Caki2 (cell line): ENCODE measurements at regions not wholly inside any gene's neighbourhood (a gene's known extent, or its start where the extent isn't known, plus 50 kb on each side); places are given as distances from the start of the nearest gene placed in this dataset.
A peak's percentile ranks its signal among the peaks of the same experiment; 100 is the strongest.

Experiments
- DNase-seq: peaks from one replicate; pipeline ENCODE4 v3.0.0-alpha.2; 2015; ENCODE audit warnings: low read depth
- in situ Hi-C: cut with HindIII; loops from 2 replicates; pipeline ENCODE4 v1.10.0; 2016; ENCODE audit warnings: low sequenced_read_pairs, low pct_unique_long_range_greater_than_20kb, mixed read lengths

DNA sequence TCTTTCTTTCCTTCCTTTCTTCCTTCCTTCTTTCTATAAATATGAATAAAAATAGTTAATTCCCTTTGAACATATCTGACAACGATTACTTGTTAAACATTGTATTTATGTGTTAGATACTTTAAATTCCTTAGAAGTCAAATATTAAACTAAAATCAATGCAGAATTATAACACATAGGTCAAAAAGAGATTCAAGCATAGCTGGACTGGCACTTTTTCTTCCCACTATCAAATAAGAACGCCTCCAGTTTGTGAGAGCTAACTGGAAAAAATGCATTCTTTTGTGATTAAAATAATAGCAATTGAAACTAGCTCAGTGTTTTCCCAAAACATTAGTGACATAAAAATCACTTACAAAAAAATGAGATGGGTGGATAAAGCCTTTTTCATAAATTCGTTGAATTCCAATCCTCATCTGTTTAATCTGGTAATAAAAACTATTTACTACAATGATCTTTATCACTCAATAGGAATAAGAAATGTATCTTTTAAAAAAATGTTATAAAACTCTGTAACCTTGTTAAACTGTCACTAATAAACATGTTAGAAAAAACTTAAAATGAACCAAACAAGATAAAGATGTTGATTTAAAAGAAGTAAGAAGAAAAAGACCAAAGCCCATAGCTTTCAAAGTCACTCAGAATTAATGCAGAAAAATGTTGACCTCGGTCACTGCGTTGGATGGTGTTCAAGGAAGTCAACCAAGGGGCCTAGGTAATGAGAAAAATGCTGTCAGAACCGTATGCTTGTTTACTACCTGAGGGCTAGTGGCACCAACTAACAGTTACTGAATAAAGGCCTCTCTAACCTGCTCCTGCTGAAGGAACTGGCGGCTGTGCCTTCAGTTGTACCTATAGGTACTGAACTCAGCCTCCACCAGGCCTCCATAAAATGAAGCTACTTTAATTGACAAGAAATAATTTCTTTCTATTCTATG is 1039.5 kb upstream of the SLC10A2 start:
- peak; percentile 76 for DNase-seq
- in situ Hi-C loops, result no loop called here

DNA sequence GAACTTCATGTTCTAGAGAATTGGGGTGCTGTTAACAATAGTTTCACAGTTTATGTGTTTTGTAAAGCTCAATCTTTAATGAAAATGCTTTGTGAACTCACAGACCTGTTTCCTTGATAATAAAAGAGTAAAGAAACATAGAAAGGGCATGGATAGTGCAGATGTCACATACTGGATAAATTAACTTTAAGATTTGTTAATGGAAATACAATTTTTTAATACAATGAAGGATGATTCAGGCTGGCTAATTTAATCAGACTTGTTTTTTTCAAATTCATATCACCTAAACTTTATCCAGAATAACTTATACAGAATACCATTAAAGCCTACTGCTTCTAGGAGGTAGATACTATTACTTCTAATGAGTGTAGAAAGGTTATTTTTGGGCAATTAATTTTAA is 1033.5 kb upstream of the SLC10A2 start:
- DNase-seq, result no peak
- in situ Hi-C loops, result no loop called here

DNA sequence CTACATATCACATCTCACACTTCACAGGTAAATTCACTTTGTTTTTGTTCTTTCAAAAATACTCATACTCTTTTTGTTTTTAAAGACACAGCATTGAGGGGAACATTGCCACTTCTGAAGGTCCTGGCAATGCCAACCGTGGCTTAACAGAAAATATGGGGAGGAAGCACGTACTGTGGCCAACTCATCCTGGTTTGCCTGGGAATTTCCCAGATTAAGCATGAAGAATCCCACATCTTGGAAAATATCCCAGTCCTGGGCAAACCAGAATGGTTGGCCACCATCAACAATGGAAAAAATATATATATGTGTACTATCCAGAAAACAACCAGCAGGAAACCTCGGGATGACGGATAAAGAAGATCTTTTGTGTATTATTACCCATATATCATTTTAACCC is 1032.2 kb upstream of the SLC10A2 start:
- in situ Hi-C loops, result no loop called here
- no peak for DNase-seq

DNA sequence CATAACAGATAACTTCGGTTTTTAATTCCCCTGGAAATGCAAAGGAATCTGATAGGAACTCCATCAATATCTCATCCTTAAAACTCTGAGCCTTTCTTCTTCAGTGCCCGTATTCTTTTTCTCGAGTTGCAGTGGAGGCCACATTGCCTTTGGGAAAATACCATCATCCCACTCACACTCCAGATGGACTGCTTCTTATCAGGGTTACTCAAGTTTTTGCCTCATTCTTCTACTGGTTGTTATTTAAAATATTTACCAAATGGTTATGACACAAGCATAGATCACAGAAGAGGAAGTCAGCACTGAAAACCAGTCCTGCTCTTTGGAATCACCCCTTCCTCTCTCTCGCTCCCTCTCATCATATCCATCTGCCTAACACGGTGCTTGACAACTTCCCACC is 1020.5 kb upstream of the SLC10A2 start:
- no peak for DNase-seq
- in situ Hi-C loops, result no loop called here

DNA sequence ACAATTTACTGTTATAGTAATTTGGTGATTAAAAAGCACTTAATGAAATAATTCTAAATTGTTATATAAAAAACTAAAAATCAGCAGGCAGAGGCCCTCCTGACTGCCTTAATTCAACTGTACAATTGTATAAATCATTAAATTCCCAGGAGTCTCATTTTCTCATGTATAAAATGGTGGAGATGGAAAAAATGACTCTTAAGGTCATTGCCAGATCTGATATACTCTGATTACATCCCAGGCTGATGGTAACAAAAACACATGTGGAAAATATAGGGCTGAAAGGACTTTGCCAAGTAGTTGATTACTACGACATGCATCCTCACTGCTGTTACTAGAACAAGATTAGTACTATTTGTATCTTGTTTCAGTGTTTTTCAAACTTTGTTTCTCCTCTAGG is 1020.0 kb upstream of the SLC10A2 start:
- DNase-seq, result no peak
- in situ Hi-C loops, result no loop called here

DNA sequence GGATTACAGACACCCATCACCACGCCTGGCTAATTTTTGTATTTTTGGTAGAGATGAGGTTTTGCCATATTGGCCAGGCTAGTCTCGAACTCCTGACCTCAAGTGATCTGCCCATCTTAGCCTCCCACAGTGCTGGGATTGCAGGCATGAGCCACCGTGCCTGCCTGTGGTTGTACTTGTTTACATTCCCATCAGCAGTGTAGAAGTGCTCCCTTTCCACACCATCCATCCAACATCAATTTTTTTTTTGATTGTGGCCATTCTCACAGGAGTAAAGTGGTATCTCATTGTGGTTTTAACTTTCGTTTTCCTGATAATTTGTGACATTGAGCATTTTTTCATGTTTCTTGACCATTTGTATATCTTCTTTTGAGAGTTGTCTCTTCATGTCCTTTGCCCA is 1019.4 kb upstream of the SLC10A2 start:
- no peak for DNase-seq
- in situ Hi-C loops, result no loop called here

DNA sequence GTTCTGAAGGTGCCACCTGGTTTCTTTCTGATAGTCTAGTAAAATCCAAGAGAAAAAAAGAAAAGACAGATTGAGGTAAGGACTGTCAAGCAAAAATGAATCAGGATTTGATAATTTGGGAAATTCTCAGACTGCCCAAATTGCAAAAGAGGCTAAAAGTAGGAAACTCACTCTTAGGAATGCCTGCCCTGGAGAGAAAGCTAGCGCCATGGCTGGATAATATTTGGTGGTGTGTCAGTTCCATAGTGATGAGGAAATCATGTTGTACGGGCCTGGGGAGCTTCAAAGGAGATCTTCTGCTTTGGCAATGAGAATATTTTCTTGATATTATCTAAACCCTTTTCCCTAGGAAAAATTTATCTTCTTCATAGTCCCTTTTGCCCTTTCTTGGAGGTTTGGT is 1008.1 kb upstream of the SLC10A2 start:
- no peak for DNase-seq
- in situ Hi-C loops, result no loop called here

DNA sequence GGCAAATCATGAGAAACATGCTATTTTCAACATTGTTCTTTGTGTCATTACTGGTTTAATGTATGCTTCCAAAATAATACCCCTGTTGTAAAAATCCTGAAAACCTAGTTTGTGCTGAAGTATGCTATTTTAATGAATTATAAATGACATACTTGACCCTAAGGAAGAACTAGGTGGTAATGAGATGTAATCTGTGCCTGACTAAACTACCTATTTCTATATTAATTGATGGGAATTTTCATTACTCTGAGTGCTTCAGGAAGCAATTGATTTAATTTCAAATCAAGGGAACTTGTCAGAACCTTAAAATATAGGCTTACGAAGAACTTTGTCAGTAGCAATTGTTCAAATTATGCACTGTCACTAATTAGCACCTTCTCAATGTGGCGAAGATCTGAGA is 1005.6 kb upstream of the SLC10A2 start:
- in situ Hi-C loops, result no loop called here
- DNase-seq, result no peak

DNA sequence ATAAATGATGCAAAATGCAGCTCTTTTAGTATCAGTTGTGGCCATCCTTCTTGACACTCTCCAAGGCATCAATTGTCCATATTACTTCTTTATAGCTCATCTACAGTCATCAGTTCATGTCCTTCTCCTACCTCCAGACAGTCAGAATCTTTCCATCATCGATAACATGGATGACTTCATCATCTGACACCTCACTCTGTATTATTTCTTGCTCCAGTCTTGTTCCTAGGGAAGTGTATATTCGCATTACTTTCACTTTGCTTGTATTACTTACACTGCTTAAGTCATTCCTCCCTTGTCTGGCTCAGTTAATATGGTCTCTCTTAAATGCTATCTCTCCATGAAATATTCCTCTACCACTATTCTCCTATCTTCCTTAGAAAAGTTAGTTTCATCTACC is 999.1 kb upstream of the SLC10A2 start:
- in situ Hi-C loops, result no loop called here
- no peak for DNase-seq

DNA sequence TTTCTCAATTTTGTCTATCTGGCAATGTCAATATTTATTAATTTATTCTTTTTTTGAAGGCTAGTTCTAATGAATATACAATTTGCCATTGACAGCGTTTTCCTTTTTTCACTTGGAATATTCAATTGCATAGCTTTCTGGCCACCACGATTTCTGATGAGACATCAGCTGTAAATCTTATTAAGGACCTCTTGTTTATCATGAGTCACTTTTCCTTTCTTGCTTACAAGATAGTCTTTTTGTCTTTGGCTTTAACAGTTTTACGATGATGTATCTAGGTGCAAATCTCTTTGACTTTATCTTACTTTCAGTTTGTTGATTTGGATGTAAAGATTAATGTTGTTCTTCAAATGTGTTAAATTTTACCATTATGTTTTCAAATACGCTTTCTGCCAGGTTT is 991.6 kb upstream of the SLC10A2 start:
- in situ Hi-C loops, result no loop called here
- no peak for DNase-seq

DNA sequence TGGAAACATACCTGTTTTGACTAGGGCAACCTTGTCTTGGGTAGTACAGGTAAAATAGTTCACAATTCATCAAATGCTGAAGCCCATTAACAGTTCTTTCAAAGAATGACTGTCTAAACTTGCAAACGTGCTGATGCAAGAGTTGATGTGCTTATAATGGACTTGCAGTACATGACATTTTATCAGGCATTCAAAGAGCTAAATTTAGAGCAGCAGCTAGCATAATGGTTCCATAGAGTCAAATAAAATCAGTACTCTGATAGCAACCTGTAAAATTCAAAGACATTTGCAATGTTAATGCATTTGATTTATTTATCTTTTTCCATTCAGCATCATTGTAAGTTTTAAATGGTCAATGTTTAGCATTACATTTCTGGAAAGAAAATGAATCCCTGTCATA is 979.7 kb upstream of the SLC10A2 start:
- in situ Hi-C loops, result no loop called here
- no peak for DNase-seq

DNA sequence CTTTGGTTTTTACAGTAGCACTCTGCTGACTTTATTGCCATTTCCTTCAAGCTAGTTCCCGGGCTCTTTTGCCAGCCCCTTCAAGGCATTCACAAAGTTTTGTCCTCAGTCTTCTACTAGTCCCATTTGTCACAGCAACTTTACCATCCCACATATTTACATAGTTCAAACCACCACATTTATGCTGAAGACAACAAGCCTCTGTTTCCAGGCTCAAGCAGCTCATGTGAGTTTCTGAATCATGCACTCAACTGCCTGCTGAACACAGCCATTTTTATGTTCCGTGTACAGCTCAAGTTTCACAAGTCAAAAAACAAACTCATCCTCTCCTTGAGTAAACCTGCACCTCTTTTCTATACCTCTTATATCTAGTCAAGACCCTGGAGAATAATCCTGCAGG is 977.0 kb upstream of the SLC10A2 start:
- in situ Hi-C loops, result no loop called here
- DNase-seq, result no peak

DNA sequence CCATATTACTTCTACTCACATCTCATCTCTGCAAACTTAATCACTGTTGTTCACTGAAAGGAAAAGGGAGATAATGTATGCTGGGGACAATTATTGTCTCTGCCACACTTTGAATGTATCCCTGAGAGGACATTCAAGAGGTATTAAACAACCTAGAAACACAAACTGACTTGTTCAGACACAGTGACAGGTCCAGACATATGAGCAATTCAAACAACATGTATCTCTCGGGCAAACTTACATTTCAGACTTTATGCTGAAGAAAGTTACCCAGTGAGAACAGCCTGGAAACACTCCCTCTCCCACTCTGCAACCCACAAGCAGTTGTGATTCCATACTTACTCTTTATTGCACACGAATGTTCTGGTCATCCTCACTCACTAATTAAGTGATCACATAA is 968.7 kb upstream of the SLC10A2 start:
- DNase-seq, result no peak
- in situ Hi-C loops, result no loop called here

DNA sequence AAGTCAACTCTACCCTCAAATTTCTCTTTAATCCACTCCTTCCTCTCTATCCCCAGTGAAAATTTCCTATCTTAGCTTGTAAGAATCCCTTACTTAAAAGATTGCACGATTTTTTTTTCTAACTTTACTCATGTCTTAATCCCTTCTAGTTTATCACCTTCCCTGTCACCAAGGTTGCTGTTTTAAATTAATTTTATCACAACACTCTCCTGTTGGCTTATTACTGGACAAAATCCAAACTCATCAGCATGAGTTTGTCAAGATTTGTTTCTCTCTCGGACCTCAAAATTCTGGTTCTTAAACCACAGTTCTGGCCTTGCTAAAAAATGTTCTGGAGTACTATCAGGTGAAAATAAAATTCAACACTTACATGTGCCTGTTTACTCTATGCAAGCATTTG is 959.1 kb upstream of the SLC10A2 start:
- in situ Hi-C loops, result no loop called here
- DNase-seq, result no peak

DNA sequence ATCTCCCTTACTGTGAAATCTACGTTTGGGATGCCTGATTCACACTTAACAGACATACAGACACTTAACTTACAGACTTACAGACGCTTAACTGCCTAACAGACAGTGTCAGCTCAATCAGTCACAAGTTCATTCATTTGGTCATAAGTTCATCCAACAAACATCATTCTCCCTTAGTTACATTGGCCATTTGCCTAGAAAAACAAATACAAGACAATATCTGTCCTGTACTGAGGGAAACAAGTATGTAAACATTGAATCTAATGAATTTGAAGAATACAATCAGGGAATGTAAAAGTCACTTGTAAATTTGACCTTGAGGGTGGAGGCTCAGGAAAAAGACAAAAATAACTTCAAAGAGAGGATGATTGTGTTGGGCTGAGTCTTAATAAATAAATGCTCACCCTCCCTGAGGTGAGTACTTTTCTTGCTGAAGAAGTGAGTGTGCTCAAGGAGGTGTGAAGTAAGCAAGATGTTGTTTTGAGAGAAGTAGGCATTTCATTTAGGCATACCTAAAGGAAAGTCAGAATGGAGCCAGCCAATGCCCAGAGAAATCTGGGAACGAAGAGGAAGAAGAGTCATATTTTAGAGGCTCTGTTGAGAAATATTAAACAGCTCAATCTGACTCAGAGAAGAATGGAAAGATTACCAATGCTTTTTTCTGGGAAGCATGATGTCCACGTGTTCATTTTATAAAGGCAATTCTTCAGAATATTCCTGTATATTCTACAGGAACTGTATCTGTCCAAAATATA is 958.4 kb upstream of the SLC10A2 start:
- in situ Hi-C loops, result loop anchor here (25.0 kb wide), 1 partner anchor 137 kb away; no protein-coding TSS in a partner anchor
- DNase-seq, result peak; percentile 87

DNA sequence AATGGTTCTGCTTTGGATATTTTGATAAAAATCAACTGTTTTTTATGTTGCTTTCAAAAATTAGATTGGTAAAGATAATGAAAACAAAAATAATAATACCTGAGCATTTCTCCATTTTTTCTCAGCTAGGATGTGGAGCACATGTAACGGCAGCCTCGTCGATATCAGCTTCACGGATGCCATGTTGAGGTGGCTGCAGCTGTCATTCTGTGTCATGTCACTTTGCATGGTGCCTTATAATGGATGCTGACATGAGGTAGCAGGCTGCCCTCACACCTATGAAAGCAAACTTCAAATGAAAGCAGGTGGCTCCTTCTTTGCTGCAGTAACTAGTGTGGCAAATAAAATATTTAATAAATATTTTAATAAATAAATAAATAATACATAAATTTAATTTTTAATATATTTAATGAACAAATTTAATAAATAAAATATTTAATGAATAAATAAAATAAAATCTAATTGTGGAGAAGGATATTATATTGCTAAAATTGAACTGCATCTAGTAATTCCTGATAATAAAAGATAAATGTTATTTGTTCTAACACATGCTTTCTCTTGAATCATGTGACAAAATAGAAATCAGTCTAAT is 955.7 kb upstream of the SLC10A2 start:
- in situ Hi-C loops, result loop anchor here (25.0 kb wide), 1 partner anchor 135 kb away; no protein-coding TSS in a partner anchor
- no peak for DNase-seq

DNA sequence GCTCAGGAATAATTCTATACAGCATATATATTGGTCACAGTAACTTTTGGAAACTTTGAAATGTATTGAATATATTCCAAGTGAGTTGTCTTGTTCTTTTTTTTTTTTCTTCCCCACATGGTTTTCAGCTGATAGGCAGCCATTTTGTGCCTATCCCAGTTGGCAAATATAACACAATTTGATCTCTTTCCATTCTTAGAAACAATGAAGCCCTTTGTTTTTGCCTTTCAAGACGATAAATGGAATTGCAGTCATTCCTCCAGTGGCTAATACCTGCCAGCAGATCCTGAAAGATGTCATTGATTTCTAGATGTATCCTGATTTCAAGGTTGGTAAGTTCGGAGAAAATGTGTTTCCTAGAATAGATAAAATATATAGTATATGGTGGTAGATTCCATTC is 951.1 kb upstream of the SLC10A2 start:
- no peak for DNase-seq
- in situ Hi-C loops, result loop anchor here (25.0 kb wide), 1 partner anchor 130 kb away; no protein-coding TSS in a partner anchor

DNA sequence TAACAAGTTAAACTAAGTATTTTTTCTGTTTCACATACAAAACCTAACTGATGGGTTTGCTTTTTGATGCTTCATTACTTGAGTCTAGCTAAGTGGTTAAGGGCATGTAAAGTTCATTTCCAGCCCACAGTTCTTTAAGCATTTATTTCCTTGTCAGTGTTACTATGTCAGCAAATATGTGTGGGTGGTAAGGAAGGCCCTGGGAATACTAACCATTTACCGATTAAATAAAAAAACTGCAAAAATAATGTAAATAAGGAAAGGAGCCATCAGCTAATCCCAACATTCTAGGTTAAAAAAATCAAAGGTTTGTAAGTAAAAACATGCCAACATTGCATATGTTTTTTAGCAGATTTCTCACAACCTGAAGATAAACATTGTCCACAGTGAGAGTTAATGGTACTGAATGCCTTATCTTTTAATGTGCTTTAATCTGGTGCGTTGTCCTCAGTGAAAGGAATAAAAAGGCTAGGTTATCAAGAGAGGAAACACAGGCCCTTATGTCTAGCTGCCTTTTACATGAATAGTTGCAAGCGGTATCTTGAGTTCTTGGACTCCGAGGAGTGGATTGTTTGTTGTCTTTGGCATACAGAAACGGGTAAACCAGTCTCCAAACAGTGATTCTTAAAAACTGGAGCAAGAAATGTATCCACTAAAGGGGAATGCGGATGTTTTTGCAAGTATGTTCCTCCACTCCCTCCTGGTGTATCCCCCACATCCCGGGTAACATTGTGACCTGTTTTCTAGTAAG is 949.6 kb upstream of the SLC10A2 start:
- in situ Hi-C loops, result loop anchor here (25.0 kb wide), 1 partner anchor 129 kb away; no protein-coding TSS in a partner anchor
- DNase-seq, result peak; percentile 88
